Suprapubic skin (tissue), 4 donors: ENCODE measurements at regions not wholly inside any gene's neighbourhood (a gene's known extent, or its start where the extent isn't known, plus 50 kb on each side); places are given as distances from the start of the nearest gene placed in this dataset.

ENCODE experiments used
- CTCF ChIP-seq, 2 donors: fragments of 200-600 bp in 1 of 2; fragments of 450-650 bp in 1 of 2; sonication (generic) in 1 of 2; IDR thresholded peaks; one replicate each; pipeline ENCODE4 v1.5.1; 2016 to 2019; ENCODE audit warnings: antibody characterized with exemption in 2 of 2, mild to moderate bottlenecking in 1 of 2, moderate library complexity in 1 of 2
- EP300 ChIP-seq: sonication (generic); formaldehyde crosslinking; IDR thresholded peaks from one replicate; pipeline ENCODE4 v1.6.1; 2017; ENCODE audit warnings: antibody characterized with exemption
- POLR2A ChIP-seq, 2 donors: fragments of 450-650 bp; IDR thresholded peaks; one replicate each; pipeline ENCODE4 v1.6.1; 2017; ENCODE audit warnings: antibody characterized with exemption in 2 of 2, mild to moderate bottlenecking in 2 of 2, moderate library complexity in 2 of 2
- POLR2AphosphoS5 ChIP-seq, 3 donors: sonication (generic); formaldehyde crosslinking; IDR thresholded peaks; one replicate each; pipeline ENCODE4 v1.6.1; 2017; ENCODE audit warnings: antibody characterized with exemption in 3 of 3

GRCh38 chr1:229128066-229128608 is 142.8 kb upstream of the RAB4A start:
- TF ChIP-seq CTCF (IDR thresholded peaks at IDR 0.05): no peak
- no peak for TF ChIP-seq POLR2AphosphoS5 (IDR thresholded peaks at IDR 0.05)
- TF ChIP-seq POLR2A (IDR thresholded peaks at IDR 0.05): no peak
- no peak for TF ChIP-seq EP300
